Ishikawa (cell line): ENCODE measurements at regions not wholly inside any gene's neighbourhood (a gene's known extent, or its start where the extent isn't known, plus 50 kb on each side); places are given as distances from the start of the nearest gene placed in this dataset.

Source experiments
- CEBPB ChIP-seq: IDR thresholded peaks from 2 replicates; pipeline ENCODE4 v1.6.1; 2012
- CREB1 ChIP-seq: IDR thresholded peaks from 2 replicates; pipeline ENCODE4 v1.6.1; 2012; ENCODE audit warnings: low read depth
- EGR1 ChIP-seq: IDR thresholded peaks from 2 replicates; pipeline ENCODE4 v1.6.1; 2012
- EP300 ChIP-seq: IDR thresholded peaks from 2 replicates; pipeline ENCODE4 v1.6.1; 2012; ENCODE audit warnings: borderline replicate concordance
- FOXM1 ChIP-seq: IDR thresholded peaks from 2 replicates; pipeline ENCODE4 v1.6.1; 2012; ENCODE audit warnings: low read depth, borderline replicate concordance
- NFIC ChIP-seq: IDR thresholded peaks from 2 replicates; pipeline ENCODE4 v1.6.1; 2012
- RAD21 ChIP-seq: IDR thresholded peaks from 2 replicates; pipeline ENCODE4 v1.6.1; 2012; ENCODE audit warnings: low read depth
- TAF1 ChIP-seq: IDR thresholded peaks from 2 replicates; pipeline ENCODE4 v1.6.1; 2012; ENCODE audit warnings: low read depth, mild to moderate bottlenecking
- TCF12 ChIP-seq: IDR thresholded peaks from 2 replicates; pipeline ENCODE4 v1.6.1; 2012; ENCODE audit warnings: low read depth
- TEAD4 ChIP-seq: IDR thresholded peaks from 2 replicates; pipeline ENCODE4 v1.6.1; 2012
- YY1 ChIP-seq: IDR thresholded peaks from 2 replicates; pipeline ENCODE4 v1.6.1; 2012; ENCODE audit warnings: low read depth
- ZBTB7A ChIP-seq: IDR thresholded peaks from 2 replicates; pipeline ENCODE4 v1.6.1; 2012; ENCODE audit warnings: low read depth
- TF ChIP-seq, protein P1 (sequence below): IDR thresholded peaks from 2 replicates; pipeline ENCODE4 v1.6.1; 2012; ENCODE audit warnings: low read depth, mild to moderate bottlenecking
- TF ChIP-seq, protein P2 (sequence below): IDR thresholded peaks from 2 replicates; pipeline ENCODE4 v1.6.1; 2012
- TF ChIP-seq, protein P3 (sequence below): IDR thresholded peaks from 2 replicates; pipeline ENCODE4 v1.6.1; 2012

DNA sequence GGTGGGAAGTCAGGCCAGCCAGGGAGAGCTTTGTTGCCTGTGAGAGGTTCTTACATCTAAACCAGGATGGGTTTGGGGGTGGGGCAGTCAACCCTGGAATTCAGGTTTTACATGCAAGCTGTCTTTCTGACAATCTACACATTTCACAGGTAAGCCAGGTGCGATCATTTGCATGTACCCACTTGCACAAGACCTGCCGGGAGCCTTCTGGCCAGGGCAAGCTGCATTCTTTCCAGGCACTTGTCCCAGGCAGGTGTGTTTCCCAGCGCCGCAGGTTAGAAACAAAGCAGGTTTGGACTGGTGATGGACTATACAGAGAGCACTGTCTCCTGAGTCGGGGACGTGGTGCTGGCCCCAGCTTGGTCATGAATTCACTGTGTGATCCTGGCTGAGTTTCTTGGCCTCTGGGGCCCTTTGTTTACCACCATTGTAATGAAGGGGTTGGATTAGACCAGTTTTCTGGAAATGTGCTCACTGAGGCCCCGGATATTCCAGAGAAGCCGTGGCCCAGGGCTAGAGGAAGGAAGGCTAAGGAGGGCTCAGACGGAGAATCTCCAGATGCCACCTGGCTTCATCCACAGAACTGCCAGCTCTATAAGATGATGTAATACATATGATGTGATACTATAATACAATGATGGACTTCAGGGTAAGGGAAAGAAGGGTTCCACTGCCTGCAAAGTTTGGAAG lies 205.2 kb upstream of the SVIL start:
- no peak for TF ChIP-seq EGR1
- TF ChIP-seq, protein P1, sequence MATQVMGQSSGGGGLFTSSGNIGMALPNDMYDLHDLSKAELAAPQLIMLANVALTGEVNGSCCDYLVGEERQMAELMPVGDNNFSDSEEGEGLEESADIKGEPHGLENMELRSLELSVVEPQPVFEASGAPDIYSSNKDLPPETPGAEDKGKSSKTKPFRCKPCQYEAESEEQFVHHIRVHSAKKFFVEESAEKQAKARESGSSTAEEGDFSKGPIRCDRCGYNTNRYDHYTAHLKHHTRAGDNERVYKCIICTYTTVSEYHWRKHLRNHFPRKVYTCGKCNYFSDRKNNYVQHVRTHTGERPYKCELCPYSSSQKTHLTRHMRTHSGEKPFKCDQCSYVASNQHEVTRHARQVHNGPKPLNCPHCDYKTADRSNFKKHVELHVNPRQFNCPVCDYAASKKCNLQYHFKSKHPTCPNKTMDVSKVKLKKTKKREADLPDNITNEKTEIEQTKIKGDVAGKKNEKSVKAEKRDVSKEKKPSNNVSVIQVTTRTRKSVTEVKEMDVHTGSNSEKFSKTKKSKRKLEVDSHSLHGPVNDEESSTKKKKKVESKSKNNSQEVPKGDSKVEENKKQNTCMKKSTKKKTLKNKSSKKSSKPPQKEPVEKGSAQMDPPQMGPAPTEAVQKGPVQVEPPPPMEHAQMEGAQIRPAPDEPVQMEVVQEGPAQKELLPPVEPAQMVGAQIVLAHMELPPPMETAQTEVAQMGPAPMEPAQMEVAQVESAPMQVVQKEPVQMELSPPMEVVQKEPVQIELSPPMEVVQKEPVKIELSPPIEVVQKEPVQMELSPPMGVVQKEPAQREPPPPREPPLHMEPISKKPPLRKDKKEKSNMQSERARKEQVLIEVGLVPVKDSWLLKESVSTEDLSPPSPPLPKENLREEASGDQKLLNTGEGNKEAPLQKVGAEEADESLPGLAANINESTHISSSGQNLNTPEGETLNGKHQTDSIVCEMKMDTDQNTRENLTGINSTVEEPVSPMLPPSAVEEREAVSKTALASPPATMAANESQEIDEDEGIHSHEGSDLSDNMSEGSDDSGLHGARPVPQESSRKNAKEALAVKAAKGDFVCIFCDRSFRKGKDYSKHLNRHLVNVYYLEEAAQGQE, result no peak
- TF ChIP-seq TEAD4, result no peak
- TF ChIP-seq NFIC, result no peak

DNA sequence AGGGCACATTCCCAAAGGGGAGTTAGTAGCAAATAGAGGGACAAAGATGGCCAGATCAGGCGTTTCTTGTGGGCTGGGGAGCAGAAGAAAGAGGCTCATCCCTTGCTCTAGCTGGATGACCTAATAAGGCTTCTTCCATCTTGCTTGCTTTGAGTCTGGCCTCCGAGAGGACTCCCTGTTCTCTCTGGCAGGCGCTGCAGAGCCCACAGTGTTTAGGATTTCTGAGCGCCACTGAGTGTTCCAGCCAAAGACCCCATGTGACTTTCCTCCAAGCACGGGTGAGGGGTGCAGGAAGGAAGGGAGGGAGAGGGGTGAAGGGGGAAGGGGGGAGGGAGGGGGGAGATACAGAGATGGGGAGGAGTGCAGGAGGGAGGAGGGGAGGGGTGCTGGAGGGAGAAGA lies 203.8 kb upstream of the SVIL start:
- TF ChIP-seq CREB1 (no peak), YY1 (no peak), NFIC (no peak), EP300 (no peak), ZBTB7A (no peak), CEBPB (no peak), TEAD4 (no peak), RAD21 (no peak), EGR1 (no peak), TAF1 (no peak), FOXM1 (no peak), TCF12 (no peak)
- TF ChIP-seq, protein P2, sequence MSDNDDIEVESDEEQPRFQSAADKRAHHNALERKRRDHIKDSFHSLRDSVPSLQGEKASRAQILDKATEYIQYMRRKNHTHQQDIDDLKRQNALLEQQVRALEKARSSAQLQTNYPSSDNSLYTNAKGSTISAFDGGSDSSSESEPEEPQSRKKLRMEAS, result no peak
- TF ChIP-seq, protein P3, sequence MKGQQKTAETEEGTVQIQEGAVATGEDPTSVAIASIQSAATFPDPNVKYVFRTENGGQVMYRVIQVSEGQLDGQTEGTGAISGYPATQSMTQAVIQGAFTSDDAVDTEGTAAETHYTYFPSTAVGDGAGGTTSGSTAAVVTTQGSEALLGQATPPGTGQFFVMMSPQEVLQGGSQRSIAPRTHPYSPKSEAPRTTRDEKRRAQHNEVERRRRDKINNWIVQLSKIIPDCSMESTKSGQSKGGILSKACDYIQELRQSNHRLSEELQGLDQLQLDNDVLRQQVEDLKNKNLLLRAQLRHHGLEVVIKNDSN, result no peak
- TF ChIP-seq, protein P1, result no peak

DNA sequence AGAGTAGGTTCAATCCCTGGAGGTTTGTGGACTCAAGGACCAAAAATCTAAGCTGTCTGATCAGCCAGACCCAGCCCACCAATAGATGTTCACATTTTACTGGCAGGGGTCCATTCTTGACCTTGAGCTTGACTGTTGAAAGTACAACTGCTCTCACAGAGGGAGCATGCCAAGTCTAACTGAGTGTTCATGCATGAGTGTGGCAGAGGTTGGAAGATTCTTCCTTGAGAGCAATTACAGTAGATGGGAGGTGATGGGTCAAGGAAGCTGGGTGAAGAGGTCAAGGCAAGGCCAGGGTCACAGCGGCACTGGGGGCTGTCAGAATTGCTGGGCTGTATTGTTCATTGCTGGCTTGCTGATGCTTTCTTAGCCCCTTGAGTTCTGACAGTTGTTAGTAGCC lies 202.8 kb upstream of the SVIL start:
- TF ChIP-seq EGR1 (no peak), EP300 (no peak), TEAD4 (no peak), TAF1 (no peak), CEBPB (no peak), TCF12 (no peak), CREB1 (no peak), ZBTB7A (no peak), RAD21 (no peak), YY1 (no peak), FOXM1 (no peak)
- TF ChIP-seq, protein P3, result no peak
- TF ChIP-seq, protein P2, result no peak
- TF ChIP-seq, protein P1, result no peak

DNA sequence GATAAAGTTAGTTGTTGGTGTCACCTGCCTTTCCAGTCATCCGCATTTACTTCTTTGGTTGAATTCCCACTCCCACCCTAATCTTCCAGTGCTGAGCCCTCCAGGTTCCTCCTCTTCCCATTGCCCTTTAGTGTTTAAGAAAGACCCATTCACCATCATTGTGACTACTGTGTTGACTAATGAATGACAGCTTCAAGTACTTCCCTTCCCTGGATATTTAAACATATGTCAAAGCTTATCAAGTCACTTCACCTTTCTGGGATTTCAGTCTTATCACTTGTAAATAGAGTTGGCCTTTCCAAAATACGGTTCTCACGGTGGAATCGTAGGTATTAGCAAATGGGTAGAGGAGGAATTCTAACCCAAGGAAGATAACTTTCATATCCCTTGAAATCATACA lies 201.6 kb upstream of the SVIL start:
- TF ChIP-seq EP300 (no peak), ZBTB7A (no peak), CEBPB (no peak), FOXM1 (no peak), TEAD4 (no peak), TAF1 (no peak), TCF12 (no peak), NFIC (no peak), EGR1 (no peak), RAD21 (no peak), CREB1 (no peak), YY1 (no peak)
- TF ChIP-seq, protein P2, result no peak
- TF ChIP-seq, protein P3, result no peak
- TF ChIP-seq, protein P1, result no peak
